ENCODE measurements at regions not wholly inside any gene's neighbourhood (a gene's known extent, or its start where the extent isn't known, plus 50 kb on each side); places are given as distances from the start of the nearest gene placed in this dataset.

DNA sequence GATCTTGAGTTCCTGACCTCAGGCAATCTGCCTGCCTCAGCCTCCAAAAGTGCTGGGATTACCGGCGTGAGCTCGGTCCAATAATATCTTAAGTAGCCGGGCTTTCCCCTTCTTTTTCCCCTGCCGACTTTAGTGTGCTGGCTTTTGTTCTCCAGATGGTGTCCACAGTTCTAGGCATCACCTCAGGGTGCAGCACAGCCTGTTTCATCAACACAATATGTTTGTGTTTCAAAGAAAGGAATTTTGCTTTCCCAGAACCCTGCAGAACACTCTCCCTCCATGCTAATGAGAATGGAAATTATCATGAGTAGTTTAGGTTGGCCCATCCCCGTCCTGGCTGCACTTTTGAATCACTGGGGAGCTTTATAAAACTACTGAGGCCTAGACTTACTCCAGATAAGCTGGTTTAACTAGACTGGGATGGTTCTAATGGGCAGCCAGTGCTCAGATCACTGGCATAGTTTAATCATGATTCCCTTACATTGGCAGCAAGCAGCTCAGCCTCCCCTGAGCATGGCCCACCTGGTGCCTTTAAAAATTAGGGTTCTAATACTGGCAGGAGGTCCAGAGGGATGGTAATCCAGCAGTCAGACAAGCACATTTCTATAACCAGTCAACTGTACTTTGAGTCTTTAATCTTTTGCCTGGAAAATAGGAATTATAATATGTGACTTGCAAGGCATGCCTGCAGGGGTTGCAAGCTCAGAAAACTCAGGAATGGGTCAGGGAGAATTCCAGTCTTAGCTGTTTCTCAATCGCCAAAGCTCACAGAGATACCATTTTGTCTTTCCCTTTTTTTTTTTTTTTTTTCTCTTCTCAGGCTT, 127.6 kb upstream of the RASGRP1 start:
- no peak for TF ChIP-seq ZNF565 (CRISPR knock-in tag; conservative IDR thresholded peaks at IDR 0.05; ENCODE audit: low read depth)
- TF ChIP-seq ARNTL (CRISPR knock-in tag; IDR thresholded peaks at IDR 0.05; ENCODE audit: borderline replicate concordance, low read depth), result no peak
- TF ChIP-seq, protein P1, sequence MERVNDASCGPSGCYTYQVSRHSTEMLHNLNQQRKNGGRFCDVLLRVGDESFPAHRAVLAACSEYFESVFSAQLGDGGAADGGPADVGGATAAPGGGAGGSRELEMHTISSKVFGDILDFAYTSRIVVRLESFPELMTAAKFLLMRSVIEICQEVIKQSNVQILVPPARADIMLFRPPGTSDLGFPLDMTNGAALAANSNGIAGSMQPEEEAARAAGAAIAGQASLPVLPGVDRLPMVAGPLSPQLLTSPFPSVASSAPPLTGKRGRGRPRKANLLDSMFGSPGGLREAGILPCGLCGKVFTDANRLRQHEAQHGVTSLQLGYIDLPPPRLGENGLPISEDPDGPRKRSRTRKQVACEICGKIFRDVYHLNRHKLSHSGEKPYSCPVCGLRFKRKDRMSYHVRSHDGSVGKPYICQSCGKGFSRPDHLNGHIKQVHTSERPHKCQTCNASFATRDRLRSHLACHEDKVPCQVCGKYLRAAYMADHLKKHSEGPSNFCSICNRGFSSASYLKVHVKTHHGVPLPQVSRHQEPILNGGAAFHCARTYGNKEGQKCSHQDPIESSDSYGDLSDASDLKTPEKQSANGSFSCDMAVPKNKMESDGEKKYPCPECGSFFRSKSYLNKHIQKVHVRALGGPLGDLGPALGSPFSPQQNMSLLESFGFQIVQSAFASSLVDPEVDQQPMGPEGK (CRISPR knock-in tag; IDR thresholded peaks at IDR 0.05; ENCODE audit: borderline replicate concordance), result no peak
- TF ChIP-seq ZC3H10 (CRISPR knock-in tag; IDR thresholded peaks at IDR 0.05), result no peak
- TF ChIP-seq ZNF70 (CRISPR knock-in tag; IDR thresholded peaks at IDR 0.05), result no peak
- TF ChIP-seq CREB5 (CRISPR knock-in tag; IDR thresholded peaks at IDR 0.05; ENCODE audit: low read depth), result no peak
- no peak for TF ChIP-seq BACH2 (CRISPR knock-in tag; IDR thresholded peaks at IDR 0.05; ENCODE audit: borderline replicate concordance)
- TF ChIP-seq TCF4 (CRISPR knock-in tag; IDR thresholded peaks at IDR 0.05; ENCODE audit: borderline replicate concordance), result no peak
- no peak for TF ChIP-seq ZNF8 (CRISPR knock-in tag; IDR thresholded peaks at IDR 0.05)
- no peak for TF ChIP-seq OSR1 (CRISPR knock-in tag; IDR thresholded peaks at IDR 0.05)
- no peak for TF ChIP-seq TOX (CRISPR knock-in tag; IDR thresholded peaks at IDR 0.05; ENCODE audit: borderline replicate concordance)
- TF ChIP-seq SNAI2 (CRISPR knock-in tag; IDR thresholded peaks at IDR 0.05), result no peak
